HG02870 (cell line): ENCODE measurements at regions not wholly inside any gene's neighbourhood (a gene's known extent, or its start where the extent isn't known, plus 50 kb on each side); places are given as distances from the start of the nearest gene placed in this dataset.
"Not testable (repeated sequence)": the region's sequence is repeated elsewhere in the genome, so short reads cannot be mapped to it uniquely, and the experiment has no call there.

Experiments
- ATAC-seq: cut with Tn5 transposase; IDR thresholded peaks from one replicate; pipeline ENCODE4 v1.9.1; 2021; ENCODE audit warnings: mild to moderate bottlenecking, moderate library complexity; ENCODE audit not compliant: unreplicated experiment

- not testable (repeated sequence) for ATAC-seq
Observed at GRCh38 chr13:61493556-61493955, 77.9 kb upstream of the PCDH20 start.

- no peak for ATAC-seq
Observed at GRCh38 chr13:61486496-61486895, 70.8 kb upstream of the PCDH20 start.

GRCh38 chr13:61485128-61485765 lies 69.6 kb upstream of the PCDH20 start:
- ATAC-seq, result no peak

- no peak for ATAC-seq
Observed at GRCh38 chr13:61477619-61478018, 62.0 kb upstream of the PCDH20 start.

GRCh38 chr13:61470786-61471185 lies 55.1 kb upstream of the PCDH20 start:
- ATAC-seq, result no peak

GRCh38 chr13:61466280-61466679 lies 50.6 kb upstream of the PCDH20 start:
- no peak for ATAC-seq
